ENCODE measurements at regions not wholly inside any gene's neighbourhood (a gene's known extent, or its start where the extent isn't known, plus 50 kb on each side); places are given as distances from the start of the nearest gene placed in this dataset.
"Not testable (repeated sequence)": the region's sequence is repeated elsewhere in the genome, so short reads cannot be mapped to it uniquely, and the experiment has no call there.

DNA sequence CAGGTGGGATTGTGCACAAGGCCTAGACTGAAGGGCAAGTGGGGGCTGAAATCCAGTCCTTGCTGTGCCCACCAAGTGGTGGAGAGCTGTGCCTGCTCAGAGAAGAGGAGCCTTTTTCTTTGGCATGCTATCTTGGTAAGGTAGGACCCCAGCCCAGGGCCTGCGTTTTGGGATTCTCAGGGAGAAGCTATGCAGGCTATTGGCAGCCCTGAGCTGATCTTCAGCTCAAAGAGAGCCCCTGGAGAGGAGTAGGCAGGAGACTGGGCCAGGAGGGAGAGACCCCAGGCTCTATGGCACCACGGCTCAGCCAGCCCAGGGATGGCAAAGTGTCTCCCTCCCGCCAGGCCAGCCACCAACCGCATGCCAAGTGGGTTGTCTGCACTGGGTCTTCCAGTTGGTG is 119.2 kb upstream of the PCBD1 start:
- H3K4me3 ChIP-seq (ENCODE audit: low read length) = no peak overlapping the region
- no peak for DNase-seq (ENCODE audit: low read depth)
- TF ChIP-seq, protein P1, sequence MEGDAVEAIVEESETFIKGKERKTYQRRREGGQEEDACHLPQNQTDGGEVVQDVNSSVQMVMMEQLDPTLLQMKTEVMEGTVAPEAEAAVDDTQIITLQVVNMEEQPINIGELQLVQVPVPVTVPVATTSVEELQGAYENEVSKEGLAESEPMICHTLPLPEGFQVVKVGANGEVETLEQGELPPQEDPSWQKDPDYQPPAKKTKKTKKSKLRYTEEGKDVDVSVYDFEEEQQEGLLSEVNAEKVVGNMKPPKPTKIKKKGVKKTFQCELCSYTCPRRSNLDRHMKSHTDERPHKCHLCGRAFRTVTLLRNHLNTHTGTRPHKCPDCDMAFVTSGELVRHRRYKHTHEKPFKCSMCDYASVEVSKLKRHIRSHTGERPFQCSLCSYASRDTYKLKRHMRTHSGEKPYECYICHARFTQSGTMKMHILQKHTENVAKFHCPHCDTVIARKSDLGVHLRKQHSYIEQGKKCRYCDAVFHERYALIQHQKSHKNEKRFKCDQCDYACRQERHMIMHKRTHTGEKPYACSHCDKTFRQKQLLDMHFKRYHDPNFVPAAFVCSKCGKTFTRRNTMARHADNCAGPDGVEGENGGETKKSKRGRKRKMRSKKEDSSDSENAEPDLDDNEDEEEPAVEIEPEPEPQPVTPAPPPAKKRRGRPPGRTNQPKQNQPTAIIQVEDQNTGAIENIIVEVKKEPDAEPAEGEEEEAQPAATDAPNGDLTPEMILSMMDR (conservative IDR thresholded peaks at IDR 0.05; ENCODE audit: low read depth, low read length) = no peak

DNA sequence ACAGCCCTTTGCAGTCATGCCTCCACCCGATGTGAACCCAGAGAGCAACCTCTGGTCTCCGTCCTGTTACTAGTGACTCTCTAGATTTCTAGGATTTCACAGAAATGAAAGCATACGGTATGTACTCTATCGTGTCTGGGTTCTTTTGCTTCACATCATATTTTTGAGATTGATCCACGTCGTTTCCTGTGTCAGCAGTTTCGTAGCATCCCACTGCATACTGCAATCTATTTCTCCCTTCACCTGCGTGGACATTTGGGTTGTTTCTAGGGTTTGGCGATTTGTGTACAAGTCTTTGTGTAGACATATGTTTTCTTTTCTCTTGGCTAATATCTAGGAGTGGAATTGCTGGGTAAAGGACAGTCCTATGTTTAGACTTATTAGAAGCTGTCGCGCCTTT is 119.8 kb upstream of the PCBD1 start:
- no peak overlapping the region for H3K4me3 ChIP-seq (ENCODE audit: low read length)
- TF ChIP-seq, protein P1 (conservative IDR thresholded peaks at IDR 0.05; ENCODE audit: low read depth, low read length) = no peak
- no peak for DNase-seq (ENCODE audit: low read depth)

DNA sequence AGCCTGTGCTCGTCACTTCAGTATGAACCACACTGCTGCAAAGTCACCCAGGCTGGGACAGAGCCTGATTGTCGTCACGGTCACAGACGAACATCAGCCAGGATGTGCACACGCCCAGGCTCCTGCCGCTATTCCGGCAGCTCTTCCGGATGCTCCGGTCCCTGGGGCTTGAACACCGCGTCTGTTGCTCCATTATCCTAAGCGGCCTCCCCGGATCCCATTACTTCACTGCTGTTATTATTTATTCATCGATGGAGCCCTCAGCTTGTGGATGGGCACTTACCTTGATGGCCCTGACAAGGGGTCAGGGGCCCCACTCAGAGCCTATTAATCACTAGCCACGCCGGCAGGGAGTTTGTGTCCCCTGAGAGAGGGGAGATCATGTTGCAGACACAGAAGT is 120.8 kb upstream of the PCBD1 start:
- TF ChIP-seq, protein P1 (conservative IDR thresholded peaks at IDR 0.05; ENCODE audit: low read depth, low read length) = no peak
- DNase-seq (ENCODE audit: low read depth) = no peak
- no peak overlapping the region for H3K4me3 ChIP-seq (ENCODE audit: low read length)

DNA sequence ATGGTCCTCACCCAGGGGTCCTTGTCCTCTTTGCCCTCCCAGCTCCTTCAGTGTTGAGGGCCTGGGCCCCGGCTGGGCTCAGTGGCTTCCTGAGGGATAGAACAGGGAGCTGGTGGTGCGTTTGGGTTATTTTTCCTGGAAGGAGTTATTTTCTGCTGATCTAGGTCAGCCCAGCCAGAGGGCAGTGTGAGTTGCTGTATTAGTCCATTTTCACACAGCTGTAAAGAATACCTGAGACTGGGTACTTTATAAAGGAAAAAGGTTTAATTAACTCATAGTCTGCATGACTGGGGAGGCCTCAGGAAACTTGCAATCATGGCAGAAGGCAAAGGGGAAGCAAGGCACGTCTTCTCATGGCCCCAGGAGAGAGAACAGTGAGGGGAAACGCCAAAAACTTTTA is 122.4 kb upstream of the PCBD1 start:
- no peak overlapping the region for H3K4me3 ChIP-seq (ENCODE audit: low read length)
- no peak for DNase-seq (ENCODE audit: low read depth)
- TF ChIP-seq, protein P1 (conservative IDR thresholded peaks at IDR 0.05; ENCODE audit: low read depth, low read length) = peak; percentile 28

DNA sequence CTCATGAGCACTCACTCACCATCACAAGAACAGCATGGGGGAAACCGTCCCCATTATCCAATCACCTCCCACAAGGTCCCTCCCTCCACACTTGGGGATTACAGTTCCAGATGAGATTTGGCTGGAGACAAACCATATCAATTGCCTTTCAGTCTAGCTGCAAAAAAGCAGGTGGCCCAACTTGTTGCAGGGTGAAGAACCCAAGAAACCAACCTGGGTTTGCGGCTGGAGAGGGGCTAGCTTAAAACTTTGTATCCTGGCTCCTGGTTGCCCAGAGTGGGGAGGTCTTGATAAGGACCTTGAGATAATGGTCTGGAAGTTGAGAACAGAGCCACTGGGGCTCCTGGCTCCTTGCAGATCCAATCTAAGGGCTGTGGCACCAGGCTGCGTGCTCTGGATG is 122.8 kb upstream of the PCBD1 start:
- no peak overlapping the region for H3K4me3 ChIP-seq (ENCODE audit: low read length)
- TF ChIP-seq, protein P1 (conservative IDR thresholded peaks at IDR 0.05; ENCODE audit: low read depth, low read length) = no peak
- DNase-seq (ENCODE audit: low read depth) = no peak

DNA sequence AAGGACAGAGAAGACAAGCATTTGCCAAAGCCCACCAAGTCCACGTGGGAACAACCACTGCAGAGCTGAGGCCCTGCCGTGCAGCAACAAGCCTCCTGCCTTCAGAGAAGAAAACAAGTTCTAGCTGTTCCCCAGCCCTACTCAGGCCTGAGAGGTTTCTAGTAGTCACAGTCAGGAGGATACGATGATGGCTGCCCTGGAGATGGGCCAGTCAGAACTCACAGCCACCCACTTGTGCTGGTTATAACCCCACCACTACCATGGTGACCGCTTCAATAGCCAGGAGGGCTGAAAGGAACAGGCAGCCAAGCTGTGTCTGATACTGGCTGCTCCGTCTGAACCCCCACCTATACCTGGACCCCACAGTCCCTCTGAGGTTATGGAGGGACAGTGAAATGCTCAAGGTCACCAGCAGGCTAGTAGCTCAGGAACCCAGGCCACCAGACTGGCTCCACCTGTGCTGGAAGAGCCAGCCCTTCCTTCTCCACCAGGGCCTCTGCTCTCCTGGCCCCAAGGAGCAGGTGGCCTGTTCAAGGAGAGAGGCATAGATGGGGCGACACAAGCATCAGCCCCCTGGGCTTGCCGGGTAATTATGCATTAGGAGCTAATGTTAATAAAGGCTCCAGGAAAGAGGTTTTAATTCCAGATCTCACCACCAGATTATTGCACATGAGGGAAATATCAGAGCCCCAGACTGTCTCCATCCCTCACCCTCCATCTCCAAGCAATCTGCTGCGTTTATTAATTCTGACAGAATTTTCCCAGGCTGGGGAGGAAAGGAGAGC is 125.8 kb upstream of the PCBD1 start:
- no peak overlapping the region for H3K4me3 ChIP-seq (ENCODE audit: low read length)
- no peak for DNase-seq (ENCODE audit: low read depth)
- TF ChIP-seq, protein P1 (conservative IDR thresholded peaks at IDR 0.05; ENCODE audit: low read depth, low read length) = no peak

DNA sequence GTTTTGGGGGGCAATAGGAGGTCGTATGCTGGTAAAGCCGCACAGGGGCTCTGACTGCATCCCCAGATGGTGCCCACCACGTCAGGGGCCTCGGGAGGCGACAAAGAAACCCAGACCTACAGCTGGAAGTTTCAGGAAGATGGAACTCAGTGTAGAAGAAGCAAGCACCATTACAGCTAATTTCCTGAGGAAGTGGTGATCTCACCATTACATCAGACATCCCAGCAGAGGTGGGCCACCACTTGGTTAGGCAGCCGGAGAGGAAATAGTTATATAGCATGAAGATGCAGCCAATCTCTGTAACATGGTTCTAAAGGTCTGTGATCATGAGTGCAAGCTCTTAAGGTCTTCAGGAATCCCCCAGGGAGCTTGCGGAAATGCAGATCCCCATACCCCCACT is 127.3 kb upstream of the PCBD1 start:
- DNase-seq (ENCODE audit: low read depth) = no peak
- H3K4me3 ChIP-seq (ENCODE audit: low read length) = no peak overlapping the region
- TF ChIP-seq, protein P1 (conservative IDR thresholded peaks at IDR 0.05; ENCODE audit: low read depth, low read length) = no peak

DNA sequence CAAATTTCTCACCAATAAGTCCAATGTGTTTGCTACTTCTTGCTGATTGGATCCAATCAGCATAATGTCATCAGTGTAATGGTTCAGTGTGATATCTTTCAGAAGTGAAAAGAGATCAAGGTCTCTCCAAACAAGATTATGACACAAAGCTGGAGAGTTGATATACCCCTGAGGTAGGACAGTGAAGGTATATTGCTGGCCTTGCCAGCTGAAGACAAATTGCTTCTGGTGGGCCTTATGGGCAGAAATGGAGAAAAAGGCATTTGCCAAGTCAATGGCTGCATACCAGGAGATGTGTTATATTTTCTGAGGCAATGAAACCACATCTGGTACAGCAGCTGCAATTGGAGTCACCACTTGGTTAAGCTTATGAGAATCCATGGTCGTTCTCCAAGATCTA is 131.7 kb upstream of the PCBD1 start:
- H3K4me3 ChIP-seq (ENCODE audit: low read length); DNase-seq (ENCODE audit: low read depth): not testable (repeated sequence)

Data from retinal pigment epithelial cell (primary cell).